Activated effector memory CD4-positive, alpha-beta T cell treated with Interleukin-2 at 50 U/mL for 16 hours (primary cell): ENCODE measurements at regions not wholly inside any gene's neighbourhood (a gene's known extent, or its start where the extent isn't known, plus 50 kb on each side); places are given as distances from the start of the nearest gene placed in this dataset.

Source experiments
- DNase-seq: peaks from one replicate; pipeline ENCODE4 v3.0.0-alpha.2; 2020

DNA sequence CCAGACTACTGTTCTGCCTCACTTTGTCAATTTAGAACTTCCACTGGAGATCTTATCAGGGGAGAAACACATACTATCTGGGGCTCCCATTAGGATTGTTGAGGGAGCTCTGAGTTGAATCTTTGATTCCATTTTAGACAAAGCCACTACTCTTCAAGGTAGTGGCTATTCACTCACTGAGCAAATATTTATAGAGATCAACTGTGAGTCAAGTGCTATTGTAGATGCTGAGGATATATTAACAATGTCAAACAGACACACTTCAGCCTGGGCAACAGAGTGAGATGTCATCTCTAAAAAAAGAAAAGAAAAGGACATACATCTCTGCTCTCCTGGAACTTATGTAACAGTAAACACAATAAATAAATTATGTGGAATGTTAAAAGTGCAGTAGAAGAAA lies 315.3 kb downstream of the PTEN start:
- DNase-seq: no peak

GRCh38 chr10:88179831-88180230 lies 316.4 kb downstream of the PTEN start:
- no peak for DNase-seq

DNA sequence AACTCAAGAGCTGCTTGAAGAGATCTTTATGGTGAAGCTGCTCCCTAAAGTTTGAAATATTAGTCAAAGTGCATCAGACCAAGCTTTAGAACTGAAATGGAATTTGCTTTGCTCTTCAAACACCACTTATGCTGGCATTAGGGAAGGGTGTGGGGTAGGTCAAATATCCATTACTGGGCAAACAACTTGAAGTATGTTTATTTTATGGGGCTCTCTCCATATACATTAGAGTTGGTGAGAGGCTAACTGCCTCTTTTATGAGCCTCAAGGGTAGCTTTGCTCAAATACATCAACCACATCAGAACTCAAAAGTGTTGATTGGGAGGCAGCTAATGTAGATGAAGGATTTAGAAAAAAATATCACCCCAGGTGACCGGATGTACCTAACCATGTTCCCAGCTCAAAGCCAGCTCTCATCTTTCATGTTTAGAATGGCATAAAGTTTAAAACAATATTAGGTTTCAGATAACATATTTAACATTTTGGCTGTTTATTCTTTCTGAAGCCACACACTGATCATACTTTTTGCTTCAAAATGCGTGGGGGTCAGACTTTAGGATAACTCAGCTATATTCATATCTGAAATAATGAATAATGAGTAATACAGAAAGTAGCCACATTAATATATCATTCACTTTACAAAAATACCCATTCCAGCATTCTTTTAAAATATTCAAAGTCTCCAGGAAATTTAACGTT lies 318.6 kb downstream of the PTEN start:
- DNase-seq: no peak

- DNase-seq: no peak
Observed at GRCh38 chr10:88182601-88182930, 319.1 kb downstream of the PTEN start.

GRCh38 chr10:88184543-88185297 lies 321.3 kb downstream of the PTEN start:
- DNase-seq: no peak

DNA sequence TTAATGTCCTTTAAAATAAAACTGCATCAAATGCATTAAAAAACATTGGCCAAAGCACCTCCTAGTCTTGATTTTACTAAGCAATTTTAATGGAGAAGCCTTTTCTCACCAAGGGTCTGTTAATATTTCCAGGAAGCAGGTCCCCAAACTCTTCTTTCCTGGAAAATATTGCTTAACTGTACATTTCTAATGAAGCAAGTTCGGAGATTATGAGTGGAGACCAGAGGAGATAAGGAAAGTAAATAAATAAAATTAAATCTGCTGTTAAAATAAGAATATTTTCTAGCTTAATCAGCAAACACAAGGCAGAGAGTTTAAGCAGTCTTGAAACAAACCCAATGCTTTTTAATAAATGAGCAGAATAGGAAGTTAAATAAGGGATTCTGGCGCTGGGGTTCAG lies 322.4 kb downstream of the PTEN start:
- no peak for DNase-seq

DNA sequence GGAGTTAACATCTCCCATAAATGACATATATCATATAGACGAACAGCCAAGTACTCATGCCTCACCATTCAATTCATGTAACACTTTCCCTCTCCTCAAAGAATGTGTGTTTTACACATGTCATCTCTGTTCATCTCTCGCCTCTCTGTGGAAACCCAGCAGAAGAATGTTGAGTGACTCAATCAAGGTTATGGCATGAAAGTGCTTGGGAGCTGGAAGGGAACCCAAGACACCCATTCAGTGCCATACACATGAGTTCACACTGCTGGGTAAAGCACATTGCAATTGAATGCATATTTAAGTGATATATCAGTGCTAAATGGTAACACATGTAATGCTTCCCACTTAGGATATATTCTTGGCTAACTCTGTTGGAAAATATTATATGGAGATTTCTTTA lies 322.9 kb downstream of the PTEN start:
- no peak for DNase-seq

DNA sequence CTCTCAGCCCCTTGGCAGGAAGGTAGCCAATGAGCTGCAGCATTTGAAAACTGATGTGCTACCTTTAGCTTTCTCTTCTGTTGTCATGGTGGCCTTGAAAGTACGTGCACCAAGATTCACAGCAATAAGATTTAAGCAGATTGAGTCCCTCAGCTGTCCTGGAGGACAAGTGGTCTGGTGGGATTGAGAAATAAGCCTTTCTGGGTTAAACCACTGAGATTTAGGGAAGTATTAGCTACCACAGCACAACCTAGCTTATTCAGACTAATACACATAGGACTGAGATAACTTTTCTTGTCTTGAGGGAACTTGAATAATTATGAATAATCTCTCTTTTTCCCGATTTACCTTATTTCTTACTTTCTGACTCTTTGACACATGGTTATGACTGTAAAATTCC lies 324.0 kb downstream of the PTEN start:
- DNase-seq: no peak

- DNase-seq: no peak
Observed at GRCh38 chr10:88190123-88190522, 326.7 kb downstream of the PTEN start.

GRCh38 chr10:88190540-88191235 lies 327.3 kb downstream of the PTEN start:
- no peak for DNase-seq

- DNase-seq: no peak
Observed at GRCh38 chr10:88193018-88193417, 329.6 kb downstream of the PTEN start.

- DNase-seq: peak; percentile 41
Observed at GRCh38 chr10:88194041-88194887, 330.8 kb downstream of the PTEN start.

GRCh38 chr10:88194961-88195367 lies 331.5 kb downstream of the PTEN start:
- DNase-seq: no peak

DNA sequence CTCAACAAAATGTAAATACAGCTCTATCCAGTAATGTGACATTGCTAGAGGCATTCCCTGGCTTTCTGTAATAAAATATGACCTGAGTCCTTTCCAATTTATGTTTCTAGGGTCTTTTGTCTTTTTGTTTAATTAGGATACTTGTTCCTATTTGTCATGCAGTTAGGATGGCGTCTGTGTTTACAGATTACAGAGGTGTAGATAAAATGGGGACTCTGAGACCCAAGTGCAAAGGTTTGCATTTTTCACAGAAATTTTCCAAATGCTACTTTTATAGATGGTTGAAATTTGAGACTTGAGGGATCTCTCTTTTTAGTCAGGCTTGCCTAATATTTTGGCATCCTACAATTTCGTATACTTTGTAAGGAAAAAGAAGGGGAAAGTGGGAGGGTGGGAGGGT lies 332.4 kb downstream of the PTEN start:
- no peak for DNase-seq

DNA sequence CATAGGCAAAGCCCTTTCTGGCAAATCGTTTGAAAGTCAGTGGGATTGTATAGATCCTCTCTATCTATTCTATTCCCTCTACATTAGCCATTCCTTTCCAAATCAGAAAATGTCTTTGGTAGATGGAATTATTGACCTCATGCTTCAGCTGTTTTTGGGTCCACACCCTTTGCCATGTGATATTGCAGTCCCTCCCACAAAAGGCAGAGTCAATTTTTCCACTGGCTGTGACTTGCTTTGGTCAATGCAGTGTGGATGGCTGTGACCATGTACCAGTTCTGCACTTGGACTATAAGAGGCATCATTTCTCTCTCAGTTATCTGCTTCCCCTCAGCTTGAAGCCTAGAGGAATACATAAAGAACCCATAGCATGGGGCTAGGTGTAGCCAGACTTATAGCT lies 332.9 kb downstream of the PTEN start:
- no peak for DNase-seq

DNA sequence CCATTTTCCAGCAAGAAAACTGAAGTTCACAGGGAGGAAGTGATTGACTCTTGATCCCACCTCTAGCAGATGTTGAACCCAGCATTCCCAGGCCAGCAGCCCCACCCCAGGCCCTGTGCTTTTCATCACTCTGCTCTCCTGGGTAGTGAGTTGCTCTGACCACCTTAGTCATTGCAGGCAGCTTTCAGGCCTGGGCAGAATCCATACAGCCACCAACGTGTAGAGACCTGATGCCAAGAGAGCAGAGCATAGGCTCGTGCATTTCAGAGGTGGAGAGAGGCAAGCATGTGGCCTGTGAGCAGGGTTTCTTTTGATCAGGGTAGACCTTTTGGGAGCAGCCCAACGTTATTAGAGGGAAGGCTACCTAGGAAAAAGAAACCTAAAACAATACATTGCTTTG lies 334.6 kb downstream of the PTEN start:
- no peak for DNase-seq

DNA sequence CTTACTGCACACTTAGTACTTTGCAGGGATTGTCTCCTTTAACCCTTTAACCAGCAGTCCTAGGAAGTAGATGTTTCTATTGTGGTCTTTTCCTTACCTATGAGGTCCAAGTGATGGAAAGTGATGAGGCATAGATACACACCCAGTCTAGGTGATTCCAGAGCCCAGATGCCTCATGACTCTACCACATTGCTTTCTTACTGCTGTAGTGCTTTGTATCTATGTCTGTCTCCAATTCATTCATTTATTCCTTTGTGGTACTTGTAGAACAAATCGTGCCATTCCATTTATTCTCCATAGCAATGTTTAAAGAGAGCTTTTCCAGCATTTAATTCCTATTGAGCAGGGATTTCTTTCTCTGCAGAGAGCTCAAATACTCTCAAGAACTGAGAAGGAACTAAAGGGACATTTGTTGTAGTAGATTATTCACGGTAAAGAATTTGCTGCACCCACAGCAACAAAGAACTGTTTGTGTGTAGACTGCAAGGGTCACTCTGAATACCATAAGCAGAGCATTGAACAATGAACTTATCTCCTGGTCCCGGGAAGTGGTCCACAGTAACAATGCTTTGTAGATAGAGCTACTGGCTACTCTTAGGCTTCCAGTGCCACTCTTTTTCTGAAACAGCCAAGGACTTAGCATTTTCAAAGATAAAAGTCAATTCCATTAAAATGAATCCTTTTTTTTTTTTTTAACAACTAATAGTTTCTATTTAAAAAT lies 337.0 kb downstream of the PTEN start:
- no peak for DNase-seq

- DNase-seq: no peak
Observed at GRCh38 chr10:88205842-88206446, 342.5 kb downstream of the PTEN start.

- DNase-seq: no peak
Observed at GRCh38 chr10:88207121-88207546, 343.7 kb downstream of the PTEN start.

- DNase-seq: no peak
Observed at GRCh38 chr10:88209231-88209630, 345.8 kb downstream of the PTEN start.

GRCh38 chr10:88209837-88210561 lies 346.6 kb downstream of the PTEN start:
- DNase-seq: no peak
